ENCODE measurements at regions not wholly inside any gene's neighbourhood (a gene's known extent, or its start where the extent isn't known, plus 50 kb on each side); places are given as distances from the start of the nearest gene placed in this dataset.

- no peaks in the 10 kb centered on the region for H3K9me3 ChIP-seq (ENCODE audit: low read depth, low read length)
- no peaks in the 10 kb centered on the region for H3K36me3 ChIP-seq (ENCODE audit: insufficient read depth, low read length)
- no peak for DNase-seq (ENCODE audit: low read depth, low spot score)
- no peak overlapping the region for H3K9ac ChIP-seq (ENCODE audit: insufficient read length)
- no peak overlapping the region for H3K4me3 ChIP-seq
- H3K27ac ChIP-seq, result no peak overlapping the region
- TF ChIP-seq POLR2AphosphoS5 (IDR thresholded peaks at IDR 0.05; ENCODE audit: borderline replicate concordance, low read depth, low read length) (no peak), FOXP2 (optimal IDR thresholded peaks at IDR 0.05; ENCODE audit: control extremely low read depth, extremely low read length, insufficient read depth) (no peak), EZH2 (IDR thresholded peaks at IDR 0.05) (no peak)
Measured at GRCh38 chr20:56766528-56766927, 137.4 kb downstream of the TFAP2C start.

GRCh38 chr20:56769921-56770600 is 141.0 kb downstream of the TFAP2C start:
- Histone ChIP-seq H3K9ac (ENCODE audit: insufficient read length) (no peak overlapping the region), H3K27ac (no peak overlapping the region), H3K4me3 (no peak overlapping the region), H3K36me3 (ENCODE audit: insufficient read depth, low read length) (no peaks in the 10 kb centered on the region), H3K9me3 (ENCODE audit: low read depth, low read length) (no peaks in the 10 kb centered on the region)
- no peak for DNase-seq (ENCODE audit: low read depth, low spot score)
- TF ChIP-seq POLR2AphosphoS5 (IDR thresholded peaks at IDR 0.05; ENCODE audit: borderline replicate concordance, low read depth, low read length) (no peak), FOXP2 (optimal IDR thresholded peaks at IDR 0.05; ENCODE audit: control extremely low read depth, extremely low read length, insufficient read depth) (no peak), EZH2 (IDR thresholded peaks at IDR 0.05) (no peak)

- Histone ChIP-seq H3K36me3 (ENCODE audit: insufficient read depth, low read length) (no peaks in the 10 kb centered on the region), H3K9ac (ENCODE audit: insufficient read length) (no peak overlapping the region), H3K27ac (no peak overlapping the region), H3K9me3 (ENCODE audit: low read depth, low read length) (no peaks in the 10 kb centered on the region), H3K4me3 (no peak overlapping the region)
- TF ChIP-seq FOXP2 (optimal IDR thresholded peaks at IDR 0.05; ENCODE audit: control extremely low read depth, extremely low read length, insufficient read depth) (no peak), POLR2AphosphoS5 (IDR thresholded peaks at IDR 0.05; ENCODE audit: borderline replicate concordance, low read depth, low read length) (no peak), EZH2 (IDR thresholded peaks at IDR 0.05) (no peak)
- DNase-seq (ENCODE audit: low read depth, low spot score), result no peak
Measured at GRCh38 chr20:56773749-56774148, 144.6 kb downstream of the TFAP2C start.

- Histone ChIP-seq H3K4me3 (no peak overlapping the region), H3K9ac (ENCODE audit: insufficient read length) (no peak overlapping the region), H3K9me3 (ENCODE audit: low read depth, low read length) (no peaks in the 10 kb centered on the region), H3K27ac (no peak overlapping the region), H3K36me3 (ENCODE audit: insufficient read depth, low read length) (no peaks in the 10 kb centered on the region)
- no peak for DNase-seq (ENCODE audit: low read depth, low spot score)
- no peak for TF ChIP-seq POLR2AphosphoS5 (IDR thresholded peaks at IDR 0.05; ENCODE audit: borderline replicate concordance, low read depth, low read length)
- no peak for TF ChIP-seq FOXP2 (optimal IDR thresholded peaks at IDR 0.05; ENCODE audit: control extremely low read depth, extremely low read length, insufficient read depth)
- no peak for TF ChIP-seq EZH2 (IDR thresholded peaks at IDR 0.05)
Measured at GRCh38 chr20:56774873-56775272, 145.8 kb downstream of the TFAP2C start.

- H3K9ac ChIP-seq (ENCODE audit: insufficient read length), result no peak overlapping the region
- TF ChIP-seq FOXP2 (optimal IDR thresholded peaks at IDR 0.05; ENCODE audit: control extremely low read depth, extremely low read length, insufficient read depth) (no peak), EZH2 (IDR thresholded peaks at IDR 0.05) (no peak), POLR2AphosphoS5 (IDR thresholded peaks at IDR 0.05; ENCODE audit: borderline replicate concordance, low read depth, low read length) (no peak)
- no peak overlapping the region for H3K4me3 ChIP-seq
- no peak for DNase-seq (ENCODE audit: low read depth, low spot score)
- H3K27ac ChIP-seq, result no peak overlapping the region
- no peaks in the 10 kb centered on the region for H3K36me3 ChIP-seq (ENCODE audit: insufficient read depth, low read length)
- H3K9me3 ChIP-seq (ENCODE audit: low read depth, low read length), result no peaks in the 10 kb centered on the region
Measured at GRCh38 chr20:56776345-56776744, 147.2 kb downstream of the TFAP2C start.

- DNase-seq (ENCODE audit: low read depth, low spot score), result no peak
- no peaks in the 10 kb centered on the region for H3K36me3 ChIP-seq (ENCODE audit: insufficient read depth, low read length)
- TF ChIP-seq FOXP2 (optimal IDR thresholded peaks at IDR 0.05; ENCODE audit: control extremely low read depth, extremely low read length, insufficient read depth) (no peak), EZH2 (IDR thresholded peaks at IDR 0.05) (no peak), POLR2AphosphoS5 (IDR thresholded peaks at IDR 0.05; ENCODE audit: borderline replicate concordance, low read depth, low read length) (no peak)
- H3K4me3 ChIP-seq, result no peak overlapping the region
- no peak overlapping the region for H3K27ac ChIP-seq
- H3K9me3 ChIP-seq (ENCODE audit: low read depth, low read length), result no peaks in the 10 kb centered on the region
- H3K9ac ChIP-seq (ENCODE audit: insufficient read length), result no peak overlapping the region
Measured at GRCh38 chr20:56778765-56779195, 149.7 kb downstream of the TFAP2C start.

GRCh38 chr20:56779452-56780143 is 150.5 kb downstream of the TFAP2C start:
- no peak overlapping the region for H3K9ac ChIP-seq (ENCODE audit: insufficient read length)
- H3K36me3 ChIP-seq (ENCODE audit: insufficient read depth, low read length), result no peaks in the 10 kb centered on the region
- no peak overlapping the region for H3K4me3 ChIP-seq
- no peak for TF ChIP-seq EZH2 (IDR thresholded peaks at IDR 0.05)
- TF ChIP-seq FOXP2 (optimal IDR thresholded peaks at IDR 0.05; ENCODE audit: control extremely low read depth, extremely low read length, insufficient read depth), result no peak
- TF ChIP-seq POLR2AphosphoS5 (IDR thresholded peaks at IDR 0.05; ENCODE audit: borderline replicate concordance, low read depth, low read length), result no peak
- no peak overlapping the region for H3K27ac ChIP-seq
- DNase-seq (ENCODE audit: low read depth, low spot score), result no peak
- H3K9me3 ChIP-seq (ENCODE audit: low read depth, low read length), result no peaks in the 10 kb centered on the region

GRCh38 chr20:56780266-56780665 is 151.2 kb downstream of the TFAP2C start:
- Histone ChIP-seq H3K27ac (no peak overlapping the region), H3K9ac (ENCODE audit: insufficient read length) (no peak overlapping the region), H3K4me3 (no peak overlapping the region), H3K36me3 (ENCODE audit: insufficient read depth, low read length) (no peaks in the 10 kb centered on the region), H3K9me3 (ENCODE audit: low read depth, low read length) (no peaks in the 10 kb centered on the region)
- TF ChIP-seq POLR2AphosphoS5 (IDR thresholded peaks at IDR 0.05; ENCODE audit: borderline replicate concordance, low read depth, low read length) (no peak), EZH2 (IDR thresholded peaks at IDR 0.05) (no peak), FOXP2 (optimal IDR thresholded peaks at IDR 0.05; ENCODE audit: control extremely low read depth, extremely low read length, insufficient read depth) (no peak)
- DNase-seq (ENCODE audit: low read depth, low spot score), result no peak
